ENCODE measurements at regions not wholly inside any gene's neighbourhood (a gene's known extent, or its start where the extent isn't known, plus 50 kb on each side); places are given as distances from the start of the nearest gene placed in this dataset.
"Not testable (repeated sequence)": the region's sequence is repeated elsewhere in the genome, so short reads cannot be mapped to it uniquely, and the experiment has no call there.

DNA sequence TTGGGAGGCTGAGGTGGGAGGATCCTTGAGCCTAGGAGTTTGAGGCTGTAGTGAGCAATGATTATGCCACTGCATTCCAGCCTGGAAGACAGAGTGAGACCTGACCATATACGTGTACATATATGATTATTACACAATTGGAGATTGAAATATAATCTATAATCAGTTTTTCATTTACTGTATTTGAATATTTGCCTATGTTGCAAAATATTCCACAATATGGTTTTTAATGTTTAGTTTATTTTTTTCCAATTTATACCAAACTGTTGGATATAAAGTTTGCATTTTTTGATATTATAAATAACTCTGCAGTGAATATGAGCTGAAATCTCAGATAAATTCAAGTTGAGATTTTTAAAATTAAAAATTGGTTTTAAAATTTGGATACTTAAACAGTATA, 79.6 kb upstream of the SIRPG start:
- peaks cover 0 to 6% (median 0%) of the 10 kb centered on the region in 5 experiments for H3K27me3 ChIP-seq (replicated peaks in 2 of 5; ENCODE audit: control insufficient read depth in 4 of 5, insufficient read depth in 5 of 5, low read length in 4 of 5)
- ChIA-PET CTCF (interaction anchor here (1.3 to 1.7 kb wide), 4 partner anchors 21 to 233 kb away, joined by 3 to 4 read pairs (median 3); no protein-coding TSS in a partner anchor), POLR2A (no interaction called here)
- no peaks in the 10 kb centered on the region for H3K36me3 ChIP-seq (ENCODE audit: control insufficient read depth in 4 of 4, insufficient read depth in 4 of 4, low read length in 3 of 4)
- no peak for DNase-seq
- no peaks in the 10 kb centered on the region for H3K9me3 ChIP-seq (ENCODE audit: control extremely low read depth in 1 of 5, control insufficient read depth in 4 of 5, insufficient read depth in 2 of 5, low read depth in 1 of 5, low read length in 4 of 5)
- H3K4me3 ChIP-seq (ENCODE audit: control insufficient read depth in 1 of 7, extremely low read depth in 1 of 7, insufficient read depth in 4 of 7, low read depth in 2 of 7, low read length in 6 of 7), result no peak overlapping the region
- H3K4me1 ChIP-seq (ENCODE audit: control extremely low read depth in 1 of 4, control insufficient read depth in 4 of 4, insufficient read depth in 4 of 4, low read length in 3 of 4), result peaks cover 4 to 12% (median 7%) of the 10 kb centered on the region in 4 experiments
- no CpG with 5 or more reads among the region's 1 CpG for WGBS (ENCODE audit: insufficient coverage)
- H3K27ac ChIP-seq (ENCODE audit: insufficient read depth in 1 of 2, low read depth in 1 of 2, low read length in 2 of 2, poor library complexity in 1 of 2, severe bottlenecking in 2 of 2), result no peak overlapping the region

DNA sequence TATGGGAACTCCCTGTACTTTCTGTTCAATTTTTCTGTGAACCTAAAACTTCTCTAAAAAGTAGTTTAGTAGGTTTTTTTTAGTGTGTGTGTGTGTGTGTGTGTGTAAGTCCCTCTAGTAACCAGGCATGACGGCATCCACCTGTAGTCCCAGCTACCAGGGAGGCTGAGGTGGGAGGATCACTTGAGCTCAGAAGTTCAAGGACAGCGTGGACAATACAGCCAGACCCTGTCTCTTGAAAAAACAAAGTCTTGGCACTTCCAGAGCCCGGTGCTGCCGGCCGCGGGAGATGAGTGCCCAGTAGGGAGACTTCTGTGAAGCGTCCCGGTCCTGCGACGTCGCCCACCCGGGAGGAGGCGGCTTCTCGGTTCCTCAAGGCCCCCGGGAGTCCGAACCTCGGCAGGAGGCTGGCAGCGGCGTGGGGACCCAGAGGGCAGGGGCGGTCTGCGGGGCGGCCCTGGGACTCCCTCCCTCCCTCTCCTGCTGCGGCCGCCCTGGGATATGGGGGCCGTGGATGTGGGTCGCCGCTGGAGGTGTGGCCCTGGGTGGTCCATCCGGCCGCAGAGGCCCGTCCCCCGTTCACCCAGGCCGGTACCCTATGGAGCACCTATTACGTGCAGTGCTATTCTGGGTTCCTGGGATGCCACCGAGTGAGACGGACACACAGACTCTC, 78.0 kb upstream of the SIRPG start:
- no peak overlapping the region for H3K4me3 ChIP-seq (ENCODE audit: control insufficient read depth in 1 of 7, extremely low read depth in 1 of 7, insufficient read depth in 4 of 7, low read depth in 2 of 7, low read length in 6 of 7)
- POLR2A ChIA-PET, result interaction anchor here (1.1 kb wide), 1 partner anchor 269 kb away, joined by 7 read pairs; no protein-coding TSS in a partner anchor
- CTCF ChIA-PET, result interaction anchor here (0.7 to 1.9 kb wide), 2 partner anchors 65 to 227 kb away, joined by 3 to 8 read pairs; no protein-coding TSS in a partner anchor
- no peak for DNase-seq
- H3K4me1 ChIP-seq (ENCODE audit: control extremely low read depth in 1 of 4, control insufficient read depth in 4 of 4, insufficient read depth in 4 of 4, low read length in 3 of 4), result peaks cover 0 to 2% (median 0%) of the 10 kb centered on the region in 4 experiments
- H3K27ac ChIP-seq (ENCODE audit: insufficient read depth in 1 of 2, low read depth in 1 of 2, low read length in 2 of 2, poor library complexity in 1 of 2, severe bottlenecking in 2 of 2), result no peak overlapping the region
- no peaks in the 10 kb centered on the region for H3K36me3 ChIP-seq (ENCODE audit: control insufficient read depth in 4 of 4, insufficient read depth in 4 of 4, low read length in 3 of 4)
- WGBS (ENCODE audit: insufficient coverage), result 95% methylated on average over 34 of the region's 35 CpGs
- H3K9me3 ChIP-seq (ENCODE audit: control extremely low read depth in 1 of 5, control insufficient read depth in 4 of 5, insufficient read depth in 2 of 5, low read depth in 1 of 5, low read length in 4 of 5), result no peaks in the 10 kb centered on the region
- H3K27me3 ChIP-seq (replicated peaks in 2 of 5; ENCODE audit: control insufficient read depth in 4 of 5, insufficient read depth in 5 of 5, low read length in 4 of 5), result peaks cover 0 to 6% (median 0%) of the 10 kb centered on the region in 5 experiments

DNA sequence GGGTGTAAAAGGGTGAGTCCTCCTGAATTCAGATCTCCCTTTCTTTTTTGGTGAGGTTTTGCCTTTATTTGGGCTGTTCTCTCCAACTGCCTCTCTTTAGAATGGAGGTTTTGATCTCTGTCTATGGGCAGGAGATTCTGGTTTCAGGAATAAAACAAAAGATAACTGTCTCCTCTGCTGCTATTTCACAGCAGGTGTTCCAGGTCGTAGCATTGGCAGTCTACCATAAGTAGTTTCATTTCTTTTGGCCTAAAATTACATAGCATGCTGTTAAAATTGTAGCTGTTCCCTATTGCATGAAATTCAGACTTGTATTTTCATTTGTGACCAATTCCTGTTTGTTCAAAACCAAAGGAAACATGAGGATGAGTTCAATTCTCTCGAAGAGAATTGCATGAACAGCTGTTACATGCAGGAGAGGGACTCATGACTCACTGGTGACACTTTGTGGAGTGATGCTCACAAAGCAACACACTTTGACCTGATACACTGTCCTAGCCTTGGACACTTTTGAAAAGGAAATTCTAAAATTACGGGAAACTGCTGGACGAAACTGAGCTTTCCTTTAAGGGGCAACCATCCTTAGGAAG, 76.8 kb upstream of the SIRPG start:
- CTCF ChIA-PET, result interaction anchor here (0.8 to 1.9 kb wide), 3 partner anchors 16 to 225 kb away, joined by 3 to 8 read pairs (median 3); no protein-coding TSS in a partner anchor
- Histone ChIP-seq H3K4me3 (ENCODE audit: control insufficient read depth in 1 of 7, extremely low read depth in 1 of 7, insufficient read depth in 4 of 7, low read depth in 2 of 7, low read length in 6 of 7) (no peak overlapping the region), H3K27ac (ENCODE audit: insufficient read depth in 1 of 2, low read depth in 1 of 2, low read length in 2 of 2, poor library complexity in 1 of 2, severe bottlenecking in 2 of 2) (no peak overlapping the region), H3K27me3 (replicated peaks in 2 of 5; ENCODE audit: control insufficient read depth in 4 of 5, insufficient read depth in 5 of 5, low read length in 4 of 5) (peaks cover 0 to 6% (median 0%) of the 10 kb centered on the region in 5 experiments), H3K9me3 (ENCODE audit: control extremely low read depth in 1 of 5, control insufficient read depth in 4 of 5, insufficient read depth in 2 of 5, low read depth in 1 of 5, low read length in 4 of 5) (peaks cover 0 to under 1% (median 0%) of the 10 kb centered on the region in 5 experiments), H3K36me3 (ENCODE audit: control insufficient read depth in 4 of 4, insufficient read depth in 4 of 4, low read length in 3 of 4) (no peaks in the 10 kb centered on the region), H3K4me1 (ENCODE audit: control extremely low read depth in 1 of 4, control insufficient read depth in 4 of 4, insufficient read depth in 4 of 4, low read length in 3 of 4) (peaks cover 0 to 2% (median 0%) of the 10 kb centered on the region in 4 experiments)
- POLR2A ChIA-PET, result interaction anchor here (1.1 kb wide), 1 partner anchor 267 kb away, joined by 7 read pairs; no protein-coding TSS in a partner anchor
- DNase-seq, result peak in 2 of 3 donors; percentile 24 to 30
- 56% methylated on average over 2 of the region's 4 CpGs for WGBS (ENCODE audit: insufficient coverage)

DNA sequence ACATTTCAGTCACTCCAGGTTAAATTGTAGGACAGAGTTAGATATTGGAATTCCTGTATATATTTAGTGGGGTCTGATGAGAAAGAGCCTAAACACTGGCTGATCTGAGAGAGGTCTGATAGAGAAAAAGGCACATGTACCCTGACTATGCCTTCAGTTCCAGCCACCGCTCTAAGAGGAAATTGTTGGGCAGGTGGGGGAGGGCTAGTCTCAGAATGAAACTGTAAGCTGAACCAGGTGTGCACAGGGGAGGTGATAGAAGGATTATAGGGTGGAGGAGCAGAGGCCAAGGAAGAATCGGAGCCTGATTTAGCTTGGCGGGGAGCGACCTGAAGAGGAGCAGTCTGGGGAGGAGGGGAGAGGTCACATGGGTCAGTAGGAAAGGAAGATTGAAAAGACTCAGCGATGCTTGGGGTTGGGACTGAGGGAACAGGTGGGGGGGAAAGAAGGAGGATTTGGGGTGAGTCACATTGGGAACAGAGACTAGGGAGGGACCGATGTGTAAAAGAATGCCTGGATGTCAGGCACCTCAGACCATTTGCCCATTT, 74.3 kb upstream of the SIRPG start:
- H3K27me3 ChIP-seq (replicated peaks in 2 of 5; ENCODE audit: control insufficient read depth in 4 of 5, insufficient read depth in 5 of 5, low read length in 4 of 5); H3K36me3 ChIP-seq (ENCODE audit: control insufficient read depth in 4 of 4, insufficient read depth in 4 of 4, low read length in 3 of 4); CTCF ChIA-PET; H3K9me3 ChIP-seq (ENCODE audit: control extremely low read depth in 1 of 5, control insufficient read depth in 4 of 5, insufficient read depth in 2 of 5, low read depth in 1 of 5, low read length in 4 of 5); H3K27ac ChIP-seq (ENCODE audit: insufficient read depth in 1 of 2, low read depth in 1 of 2, low read length in 2 of 2, poor library complexity in 1 of 2, severe bottlenecking in 2 of 2); DNase-seq; POLR2A ChIA-PET; H3K4me1 ChIP-seq (ENCODE audit: control extremely low read depth in 1 of 4, control insufficient read depth in 4 of 4, insufficient read depth in 4 of 4, low read length in 3 of 4); H3K4me3 ChIP-seq (ENCODE audit: control insufficient read depth in 1 of 7, extremely low read depth in 1 of 7, insufficient read depth in 4 of 7, low read depth in 2 of 7, low read length in 6 of 7): not testable (repeated sequence)
- WGBS (ENCODE audit: insufficient coverage), result 78% methylated on average over 5 of the region's 6 CpGs

DNA sequence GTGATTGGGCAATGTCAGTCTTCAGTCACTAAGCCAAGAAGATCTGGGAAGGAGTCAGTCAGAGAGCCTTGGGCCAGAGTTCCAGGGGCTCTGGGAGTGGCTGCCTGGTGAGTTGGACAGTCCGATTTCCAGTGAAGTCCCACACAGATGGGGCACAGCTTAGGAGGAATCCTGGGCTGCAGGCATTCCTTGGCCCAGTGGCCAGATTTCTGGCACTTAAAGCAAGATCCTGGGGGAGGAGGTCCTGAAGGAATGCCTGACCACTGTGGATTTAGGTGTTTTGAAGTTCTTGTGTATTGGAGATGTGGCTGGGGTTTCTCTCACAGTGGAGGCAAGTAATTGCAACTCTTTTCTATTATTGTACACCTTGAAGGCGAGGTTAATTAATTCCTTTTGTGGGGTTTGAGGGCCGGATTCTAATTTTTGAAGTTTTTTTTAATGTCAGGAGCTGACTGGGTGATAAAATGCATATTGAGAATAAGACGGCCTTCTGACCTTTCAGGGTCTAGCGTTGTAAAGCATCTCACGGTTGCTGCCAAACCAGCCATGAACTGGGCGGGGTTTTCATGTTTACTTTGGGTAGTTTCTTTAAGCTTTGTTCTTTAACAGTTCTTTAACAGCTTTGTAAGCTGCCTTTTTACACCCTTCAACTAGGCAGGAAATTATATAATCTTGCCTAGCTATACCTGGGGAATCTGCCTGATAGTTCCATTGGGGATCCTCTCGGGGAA, 73.6 kb upstream of the SIRPG start:
- H3K27me3 ChIP-seq (replicated peaks in 2 of 5; ENCODE audit: control insufficient read depth in 4 of 5, insufficient read depth in 5 of 5, low read length in 4 of 5); H3K27ac ChIP-seq (ENCODE audit: insufficient read depth in 1 of 2, low read depth in 1 of 2, low read length in 2 of 2, poor library complexity in 1 of 2, severe bottlenecking in 2 of 2); H3K9me3 ChIP-seq (ENCODE audit: control extremely low read depth in 1 of 5, control insufficient read depth in 4 of 5, insufficient read depth in 2 of 5, low read depth in 1 of 5, low read length in 4 of 5); H3K36me3 ChIP-seq (ENCODE audit: control insufficient read depth in 4 of 4, insufficient read depth in 4 of 4, low read length in 3 of 4); H3K4me3 ChIP-seq (ENCODE audit: control insufficient read depth in 1 of 7, extremely low read depth in 1 of 7, insufficient read depth in 4 of 7, low read depth in 2 of 7, low read length in 6 of 7); DNase-seq; CTCF ChIA-PET; POLR2A ChIA-PET; H3K4me1 ChIP-seq (ENCODE audit: control extremely low read depth in 1 of 4, control insufficient read depth in 4 of 4, insufficient read depth in 4 of 4, low read length in 3 of 4): not testable (repeated sequence)
- WGBS (ENCODE audit: insufficient coverage), result 93% methylated on average over 8 of the region's 8 CpGs

DNA sequence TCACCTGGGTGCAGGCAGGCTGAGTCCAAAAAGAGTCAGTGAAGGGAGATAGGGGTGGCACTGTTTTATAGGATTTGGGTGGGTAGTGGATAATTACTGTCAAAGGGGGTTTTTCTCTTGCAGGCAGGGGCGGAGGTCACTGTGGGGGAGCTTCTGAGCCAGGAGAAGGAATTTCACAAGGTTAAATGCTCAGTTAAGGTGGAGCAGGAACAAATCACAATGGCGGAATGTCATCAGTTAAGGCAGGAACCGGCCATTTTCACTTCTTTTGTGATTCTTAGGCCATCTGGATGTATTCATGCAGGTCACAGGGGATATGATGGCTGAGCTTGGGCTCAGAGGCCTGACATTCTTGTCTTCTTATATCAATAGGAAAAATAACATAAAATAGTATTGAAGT, 69.7 kb upstream of the SIRPG start:
- DNase-seq; H3K4me3 ChIP-seq (ENCODE audit: control insufficient read depth in 1 of 7, extremely low read depth in 1 of 7, insufficient read depth in 4 of 7, low read depth in 2 of 7, low read length in 6 of 7); POLR2A ChIA-PET; H3K27ac ChIP-seq (ENCODE audit: insufficient read depth in 1 of 2, low read depth in 1 of 2, low read length in 2 of 2, poor library complexity in 1 of 2, severe bottlenecking in 2 of 2); H3K27me3 ChIP-seq (replicated peaks in 2 of 5; ENCODE audit: control insufficient read depth in 4 of 5, insufficient read depth in 5 of 5, low read length in 4 of 5); H3K4me1 ChIP-seq (ENCODE audit: control extremely low read depth in 1 of 4, control insufficient read depth in 4 of 4, insufficient read depth in 4 of 4, low read length in 3 of 4); H3K36me3 ChIP-seq (ENCODE audit: control insufficient read depth in 4 of 4, insufficient read depth in 4 of 4, low read length in 3 of 4): not testable (repeated sequence)
- H3K9me3 ChIP-seq (ENCODE audit: control extremely low read depth in 1 of 5, control insufficient read depth in 4 of 5, insufficient read depth in 2 of 5, low read depth in 1 of 5, low read length in 4 of 5), result peaks cover 0 to 30% (median 6%) of the 10 kb centered on the region in 5 experiments
- CTCF ChIA-PET, result interaction anchor here (1.3 kb wide), 1 partner anchor 217 kb away, joined by 3 read pairs; no protein-coding TSS in a partner anchor
- WGBS (ENCODE audit: insufficient coverage), result 92% methylated on average over 2 of the region's 3 CpGs
